ENCODE measurements at regions not wholly inside any gene's neighbourhood (a gene's known extent, or its start where the extent isn't known, plus 50 kb on each side); places are given as distances from the start of the nearest gene placed in this dataset.

- ChIA-PET CTCF (ENCODE audit: partially characterized antibody) (no interaction called here), POLR2A (ENCODE audit: partially characterized antibody) (no interaction called here)
- Histone ChIP-seq H3K27ac (ENCODE audit: low read depth, low read length) (no peak overlapping the region), H3K9me3 (ENCODE audit: control insufficient read depth in 1 of 2, low read length in 2 of 2) (no peaks in the 10 kb centered on the region), H3K27me3 (ENCODE audit: insufficient read depth, low read length) (no peaks in the 10 kb centered on the region), H3K36me3 (ENCODE audit: insufficient read depth, low read length) (no peaks in the 10 kb centered on the region), H3K4me1 (ENCODE audit: insufficient read depth, low read length) (no peaks in the 10 kb centered on the region), H3K4me3 (ENCODE audit: low read length in 2 of 2) (no peak overlapping the region)
- peaks cover 0 to 2% (median 0%) of the 10 kb centered on the region in 8 donors for H3K9me3 Mint-ChIP-seq
- intact Hi-C loops (cut with micrococcal nuclease): no loop called here
- peaks cover 11 to 13% of the 10 kb centered on the region in 2 donors for H3K27me3 Mint-ChIP-seq
- no peaks in the 10 kb centered on the region for H3K36me3 Mint-ChIP-seq
- DNase-seq: no peak
- H3K27ac Mint-ChIP-seq: no peak overlapping the region
- H3K4me1 Mint-ChIP-seq: peaks cover 0 to 3% (median 0%) of the 10 kb centered on the region in 4 donors
- H3K4me3 Mint-ChIP-seq: no peak overlapping the region
Observed at GRCh38 chr10:25117757-25118156, 57.0 kb upstream of the GPR158 start.

GRCh38 chr10:25120188-25120587 lies 54.6 kb upstream of the GPR158 start:
- Histone ChIP-seq H3K27me3 (ENCODE audit: insufficient read depth, low read length) (no peaks in the 10 kb centered on the region), H3K4me1 (ENCODE audit: insufficient read depth, low read length) (no peaks in the 10 kb centered on the region), H3K4me3 (ENCODE audit: low read length in 2 of 2) (no peak overlapping the region), H3K36me3 (ENCODE audit: insufficient read depth, low read length) (no peaks in the 10 kb centered on the region), H3K27ac (ENCODE audit: low read depth, low read length) (no peak overlapping the region), H3K9me3 (ENCODE audit: control insufficient read depth in 1 of 2, low read length in 2 of 2) (no peaks in the 10 kb centered on the region)
- no peaks in the 10 kb centered on the region for H3K4me1 Mint-ChIP-seq
- peaks cover 7 to 10% of the 10 kb centered on the region in 2 donors for H3K27me3 Mint-ChIP-seq
- H3K27ac Mint-ChIP-seq: peak overlapping the region in 1 of 7 donors; percentile 6
- no peaks in the 10 kb centered on the region for H3K36me3 Mint-ChIP-seq
- H3K9me3 Mint-ChIP-seq: peaks cover 0 to 2% (median 0%) of the 10 kb centered on the region in 8 donors
- CTCF ChIA-PET (ENCODE audit: partially characterized antibody): no interaction called here
- POLR2A ChIA-PET (ENCODE audit: partially characterized antibody): no interaction called here
- intact Hi-C loops (cut with micrococcal nuclease): no loop called here
- no peak for DNase-seq
- H3K4me3 Mint-ChIP-seq: no peak overlapping the region
